Fibroblast of skin of right biceps (primary cell): ENCODE measurements at regions not wholly inside any gene's neighbourhood (a gene's known extent, or its start where the extent isn't known, plus 50 kb on each side); places are given as distances from the start of the nearest gene placed in this dataset.
A peak's percentile ranks its signal among the peaks of the same experiment; 100 is the strongest.

ENCODE experiments used
- DNase-seq: peaks from one replicate; pipeline ENCODE4 v3.0.0-alpha.2; 2013

DNA sequence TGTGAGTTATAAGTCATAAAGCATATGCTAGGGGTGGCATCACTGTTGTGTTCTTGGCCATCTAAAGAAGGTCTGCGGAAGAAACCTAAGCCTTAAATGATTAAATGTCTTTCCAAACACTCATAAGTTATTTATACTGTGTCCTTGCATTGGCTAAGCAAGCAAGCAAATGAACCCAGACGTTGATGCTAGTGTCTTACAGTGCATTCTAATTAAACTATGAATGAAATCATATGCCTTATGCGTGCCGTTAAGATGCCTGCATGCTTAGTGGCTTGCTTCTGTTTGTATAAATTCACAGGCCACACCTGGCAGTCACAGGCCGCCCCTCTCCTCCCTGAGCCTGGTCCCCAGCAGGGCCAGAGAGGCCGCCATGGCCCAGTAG lies 49.9 kb downstream of the RIN2 start:
- DNase-seq = no peak

DNA sequence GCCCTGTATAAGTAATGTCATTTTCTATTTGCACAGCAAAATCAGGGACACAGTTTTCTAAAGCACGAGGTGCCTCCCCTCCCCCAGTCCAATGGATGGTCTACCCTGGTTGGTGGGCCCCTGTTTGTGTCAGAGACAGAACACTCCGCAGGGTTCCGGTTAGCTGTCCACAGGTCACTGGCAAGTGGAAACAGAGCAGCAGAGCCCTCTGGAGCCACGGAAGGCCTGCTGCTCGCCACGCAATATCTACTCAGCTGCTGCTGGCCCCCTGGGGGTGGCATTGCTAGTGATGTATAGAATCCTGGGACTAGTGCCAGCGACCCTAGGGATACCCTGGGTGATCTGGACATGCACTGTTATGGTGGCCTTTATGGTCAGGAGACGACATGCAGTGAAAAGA lies 50.4 kb downstream of the RIN2 start:
- no peak for DNase-seq

DNA sequence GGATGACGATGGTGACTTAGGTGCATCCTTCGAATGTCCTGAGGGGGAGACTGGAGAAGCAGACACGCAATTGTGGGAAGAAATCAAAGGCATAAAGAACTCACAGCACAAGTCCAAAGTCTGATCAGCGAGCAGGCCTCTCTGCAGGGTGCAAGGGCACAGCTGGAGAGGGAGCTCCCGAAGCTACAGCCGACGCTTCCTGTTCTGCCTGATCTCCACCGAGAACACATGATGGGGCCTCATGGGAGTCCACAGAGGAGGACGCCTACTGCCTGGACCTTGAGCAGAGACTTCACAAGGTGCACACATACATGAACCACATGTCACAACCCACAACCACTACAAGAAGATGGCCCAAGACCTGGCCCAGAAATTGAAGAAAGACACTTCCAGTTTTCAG lies 51.4 kb downstream of the RIN2 start:
- no peak for DNase-seq

DNA sequence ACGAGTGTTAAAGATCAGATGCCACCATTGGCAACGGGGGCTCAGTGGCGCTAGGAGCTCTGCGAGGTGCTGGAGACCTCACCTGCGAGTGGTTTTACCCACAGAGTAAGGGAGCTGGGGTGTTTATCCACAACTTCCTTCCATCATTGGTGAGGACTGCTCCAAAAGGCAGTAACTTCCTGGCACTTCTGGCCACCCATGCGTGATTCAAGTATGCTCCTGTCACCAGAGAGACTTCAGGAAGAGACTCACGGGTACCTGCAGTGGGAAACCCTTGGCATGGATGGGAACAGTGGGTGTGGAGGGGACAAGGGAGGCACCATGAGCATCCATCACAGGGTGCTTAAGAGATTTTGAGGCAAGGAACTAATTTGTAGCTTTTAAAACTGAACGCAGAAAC lies 53.2 kb downstream of the RIN2 start:
- DNase-seq = no peak

DNA sequence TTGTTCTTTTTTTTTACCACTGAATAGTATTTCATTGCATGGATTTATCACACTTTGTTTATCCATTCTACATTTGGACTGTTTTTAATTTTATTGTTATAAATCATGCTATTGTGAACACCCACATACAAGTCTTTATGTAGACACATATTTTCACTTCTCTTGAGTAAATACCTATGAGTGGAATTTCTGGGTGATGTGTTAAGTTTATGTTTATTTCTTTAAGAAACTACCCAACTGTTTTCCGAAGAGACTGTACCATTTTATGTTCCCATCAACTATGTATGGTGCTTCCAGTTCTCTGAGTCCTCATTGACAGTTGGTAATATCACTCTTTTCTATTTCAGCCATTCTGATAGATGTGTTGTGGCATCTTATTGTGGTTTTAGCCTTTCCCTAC lies 54.0 kb downstream of the RIN2 start:
- no peak for DNase-seq

DNA sequence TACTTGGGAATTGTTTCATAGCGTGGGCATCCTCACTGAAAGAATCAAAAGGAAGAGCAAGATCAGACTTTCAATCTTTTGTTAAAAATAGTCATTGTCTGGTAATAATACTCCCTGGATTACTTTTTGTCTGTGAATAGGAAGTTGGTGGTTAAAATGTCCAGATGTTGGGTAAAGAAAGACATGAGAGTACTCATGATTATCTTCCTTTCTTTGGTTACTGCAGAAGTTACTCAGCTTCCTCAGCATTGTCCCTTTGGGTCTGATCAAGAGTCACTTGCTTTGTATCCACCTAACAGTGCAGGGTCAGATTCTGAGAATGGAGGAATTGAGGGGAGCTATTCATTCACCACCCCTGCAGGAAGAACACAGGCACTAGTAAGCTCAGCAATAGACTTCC lies 54.6 kb downstream of the RIN2 start:
- no peak for DNase-seq

DNA sequence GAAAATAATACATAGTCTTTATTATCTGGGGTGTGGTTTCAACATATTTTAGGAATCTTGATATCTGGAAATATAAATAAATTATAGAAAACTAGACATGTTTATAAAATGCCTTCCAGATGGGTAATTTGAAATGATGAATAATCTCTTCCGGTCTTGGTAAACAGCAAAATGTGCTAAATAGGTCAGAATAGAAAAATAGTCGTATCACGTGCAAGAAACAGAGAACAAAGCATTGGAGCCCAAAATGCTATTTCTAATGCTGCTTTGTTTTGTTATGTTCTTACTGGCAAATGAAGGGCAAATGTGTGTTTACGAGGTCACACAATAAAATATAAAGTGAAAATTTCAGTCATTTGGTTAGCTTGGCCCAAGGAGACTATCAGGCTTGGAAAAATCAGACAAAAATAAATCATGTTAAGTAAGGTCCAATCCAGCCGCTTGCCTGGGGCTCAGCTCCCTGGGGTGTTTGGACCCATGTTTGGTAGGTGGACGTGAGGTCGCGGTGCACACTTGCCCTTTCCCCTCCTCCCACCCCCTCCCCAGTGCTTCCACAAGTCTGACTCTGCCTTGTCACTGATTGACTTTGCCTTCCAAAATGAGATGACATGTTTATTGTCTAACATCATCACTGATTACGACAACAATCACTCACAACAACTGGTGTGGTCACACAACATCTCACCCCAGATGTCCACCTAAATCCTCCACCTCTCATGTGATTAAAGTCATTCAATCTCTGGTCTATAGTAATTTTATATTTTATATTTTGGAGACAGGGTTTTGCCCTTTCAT lies 56.0 kb downstream of the RIN2 start:
- DNase-seq = peak; percentile 49

DNA sequence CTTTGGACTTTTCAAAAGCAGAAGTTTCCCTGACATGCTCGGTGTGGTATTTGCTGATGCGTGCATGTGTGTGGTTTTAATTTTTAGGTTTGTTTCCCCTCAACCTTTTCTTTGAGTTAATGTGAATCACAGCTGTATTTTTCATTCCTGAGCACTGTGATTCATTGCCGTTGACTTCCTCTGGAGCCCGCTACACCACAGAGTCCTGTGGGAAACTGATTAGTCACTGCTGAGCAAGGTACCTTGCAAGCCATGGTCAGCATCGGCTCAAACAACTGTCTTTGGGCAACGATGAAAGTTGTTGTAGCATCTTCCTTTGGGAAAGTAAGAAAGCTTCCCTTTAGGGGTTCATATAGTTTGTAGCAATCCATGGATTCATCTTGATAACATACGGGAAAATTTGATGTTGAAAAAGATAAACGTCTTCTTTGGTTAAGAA lies 57.5 kb downstream of the RIN2 start:
- peak; percentile 98 for DNase-seq

DNA sequence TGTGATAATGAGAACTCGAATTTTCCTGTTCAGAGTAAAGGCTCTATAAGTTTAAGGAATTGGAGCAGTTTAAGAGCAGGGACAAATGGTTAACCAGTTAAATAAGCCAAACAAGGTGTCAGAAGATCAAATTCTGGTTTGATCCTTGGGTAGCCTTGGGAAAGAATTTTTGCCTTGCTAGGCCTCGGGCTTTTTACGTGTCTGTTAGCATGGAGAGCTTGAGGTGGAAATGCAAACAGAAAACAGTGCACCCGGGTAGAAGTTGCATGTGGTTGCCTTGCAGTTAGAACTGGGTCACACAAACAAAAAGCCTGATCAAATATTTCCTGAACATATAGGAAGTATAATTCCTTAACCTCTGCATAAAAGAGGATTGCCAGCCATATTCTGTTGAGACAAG lies 58.3 kb downstream of the RIN2 start:
- DNase-seq = no peak

DNA sequence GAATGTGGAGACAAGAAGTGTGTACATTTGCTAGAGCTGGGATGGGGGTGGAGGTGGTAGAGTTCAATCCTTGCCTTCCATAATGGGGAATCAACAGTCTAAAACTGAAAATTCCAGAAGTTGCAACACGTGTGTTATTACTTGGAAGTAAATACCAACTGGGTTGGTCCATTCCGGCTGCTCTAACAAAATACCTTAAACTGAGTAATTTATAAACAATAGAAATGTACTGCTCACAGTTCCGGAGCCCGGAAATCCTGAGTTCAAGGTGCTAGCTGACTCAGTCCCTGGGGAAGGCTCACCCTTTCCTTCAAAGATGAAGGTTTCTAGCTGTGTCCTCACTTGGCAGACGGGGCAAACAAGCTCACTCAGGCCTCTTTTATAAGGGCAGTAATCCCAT lies 59.0 kb downstream of the RIN2 start:
- DNase-seq = peak; percentile 80

DNA sequence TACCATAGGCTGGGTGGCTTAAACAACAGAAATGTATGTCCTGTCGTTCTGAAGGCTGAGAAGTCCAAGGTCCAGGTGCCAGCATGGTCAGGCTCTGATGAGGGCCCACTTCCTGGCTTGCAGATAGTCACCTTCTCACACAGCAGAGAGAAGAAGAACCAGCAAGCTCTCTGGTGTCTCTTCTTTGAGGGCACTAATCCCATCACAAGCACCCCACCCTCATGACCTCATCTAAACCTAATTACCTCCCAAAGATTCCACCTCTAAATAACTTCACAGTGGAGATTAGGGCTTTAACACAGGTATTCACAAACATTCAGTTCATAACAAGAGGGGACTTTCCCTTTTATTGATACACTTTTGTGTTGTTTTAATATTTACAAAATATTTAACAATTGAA lies 61.1 kb downstream of the RIN2 start:
- DNase-seq = no peak

DNA sequence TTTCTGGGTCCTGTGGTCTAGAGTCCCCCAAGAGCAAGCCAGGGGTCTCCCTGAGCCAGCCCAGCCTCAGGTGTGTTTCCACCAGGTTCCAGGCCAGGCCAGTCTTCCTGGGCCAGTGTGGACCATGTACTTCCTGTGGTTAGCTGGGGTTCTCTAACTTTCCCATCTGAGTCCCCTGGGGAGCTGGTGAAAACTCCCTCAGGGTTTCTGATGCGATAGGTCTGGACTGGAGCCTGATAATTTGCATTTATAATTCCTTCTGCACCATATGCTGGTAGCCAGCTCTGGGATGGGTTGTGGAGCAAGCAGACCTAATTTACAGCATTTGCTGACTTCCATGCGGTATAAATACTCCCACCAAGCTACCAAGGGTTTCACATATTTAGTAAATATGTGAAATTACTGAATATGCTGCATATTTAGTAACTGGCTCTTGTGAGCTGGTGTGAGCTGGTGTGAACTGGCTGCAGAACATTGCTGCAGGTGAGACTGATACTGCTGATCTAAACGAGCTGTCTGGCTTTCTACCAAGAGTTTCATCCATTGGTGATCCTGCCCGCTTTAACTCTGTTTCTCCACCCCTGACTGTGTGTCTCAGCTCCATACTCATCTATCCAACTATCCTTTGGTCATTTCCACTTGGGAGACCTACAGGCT lies 62.6 kb downstream of the RIN2 start:
- DNase-seq = no peak

DNA sequence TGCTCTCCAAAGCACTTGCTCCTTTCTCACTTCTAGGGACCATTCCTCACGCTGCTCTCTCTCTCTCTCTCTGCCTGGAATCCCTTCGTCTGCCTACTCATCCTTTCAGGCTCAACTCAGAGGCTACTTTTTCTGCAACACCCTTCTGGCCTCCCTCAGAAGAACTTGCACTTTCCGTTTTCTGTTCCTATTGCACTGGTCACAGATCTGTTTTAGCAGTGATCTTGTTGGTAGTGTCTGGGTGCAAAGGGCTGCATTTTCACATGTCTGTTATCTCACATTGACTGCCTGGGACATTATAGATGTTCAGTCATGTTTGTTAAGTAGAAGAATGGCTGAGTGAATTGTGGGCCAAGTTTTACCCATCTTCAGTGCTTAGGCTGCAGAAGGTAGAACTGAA lies 63.5 kb downstream of the RIN2 start:
- no peak for DNase-seq

DNA sequence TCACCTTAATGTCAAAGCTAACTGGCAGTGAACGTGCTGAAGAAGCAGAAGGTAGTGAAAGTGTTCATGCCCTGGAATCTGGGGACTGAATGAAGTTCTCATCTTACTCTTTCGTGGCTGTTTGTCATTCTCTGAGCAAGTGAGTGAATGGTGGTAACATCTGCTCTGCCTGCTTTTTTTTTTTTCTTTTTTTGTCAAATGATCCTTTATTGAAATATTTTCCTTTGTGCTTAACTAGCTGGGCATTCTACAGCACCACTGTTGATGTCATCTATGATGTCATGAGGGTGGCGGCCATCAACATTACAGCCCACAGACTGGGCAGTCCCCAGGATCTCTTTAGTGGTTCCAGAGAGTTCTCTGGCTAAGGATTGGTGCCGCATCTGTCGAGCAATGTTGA lies 65.2 kb downstream of the RIN2 start:
- no peak for DNase-seq

DNA sequence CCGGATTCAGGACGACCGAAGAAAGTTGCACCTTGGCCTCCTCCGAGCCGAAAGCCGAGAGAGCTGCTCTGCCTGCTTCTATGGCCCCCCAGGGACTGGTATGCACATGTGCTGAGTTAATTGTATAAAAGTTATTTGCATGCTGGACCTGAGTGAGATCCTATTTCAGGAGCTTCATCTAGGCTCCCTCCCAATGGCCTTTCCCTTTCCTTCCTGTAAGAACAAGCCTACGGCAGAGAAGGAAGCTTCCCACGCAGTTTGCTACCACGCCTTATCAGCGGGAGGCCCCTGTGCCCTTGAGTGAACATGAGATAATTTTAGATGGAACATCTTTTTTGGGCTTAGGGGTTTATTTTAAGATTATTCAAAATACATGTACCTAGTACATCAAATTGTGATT lies 65.9 kb downstream of the RIN2 start:
- DNase-seq = no peak

DNA sequence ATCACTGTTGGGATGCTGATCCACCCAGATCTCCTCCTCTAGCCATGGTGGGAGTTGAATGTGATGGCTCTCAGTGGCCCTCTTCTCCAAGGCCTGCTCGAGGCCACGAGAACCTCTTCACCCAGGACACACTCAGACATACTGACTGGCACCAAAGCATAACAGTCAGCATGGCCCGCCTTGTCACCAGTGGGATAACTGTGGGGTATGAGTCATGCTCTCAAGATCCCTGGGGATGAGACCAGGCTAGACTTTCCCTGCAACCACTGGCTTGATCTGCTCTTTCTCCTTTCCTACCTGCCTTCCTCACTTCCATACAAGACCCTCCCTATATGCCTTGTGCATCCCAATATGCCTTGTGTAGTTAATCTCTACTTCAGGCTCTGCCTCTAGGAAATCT lies 66.8 kb downstream of the RIN2 start:
- DNase-seq = no peak

DNA sequence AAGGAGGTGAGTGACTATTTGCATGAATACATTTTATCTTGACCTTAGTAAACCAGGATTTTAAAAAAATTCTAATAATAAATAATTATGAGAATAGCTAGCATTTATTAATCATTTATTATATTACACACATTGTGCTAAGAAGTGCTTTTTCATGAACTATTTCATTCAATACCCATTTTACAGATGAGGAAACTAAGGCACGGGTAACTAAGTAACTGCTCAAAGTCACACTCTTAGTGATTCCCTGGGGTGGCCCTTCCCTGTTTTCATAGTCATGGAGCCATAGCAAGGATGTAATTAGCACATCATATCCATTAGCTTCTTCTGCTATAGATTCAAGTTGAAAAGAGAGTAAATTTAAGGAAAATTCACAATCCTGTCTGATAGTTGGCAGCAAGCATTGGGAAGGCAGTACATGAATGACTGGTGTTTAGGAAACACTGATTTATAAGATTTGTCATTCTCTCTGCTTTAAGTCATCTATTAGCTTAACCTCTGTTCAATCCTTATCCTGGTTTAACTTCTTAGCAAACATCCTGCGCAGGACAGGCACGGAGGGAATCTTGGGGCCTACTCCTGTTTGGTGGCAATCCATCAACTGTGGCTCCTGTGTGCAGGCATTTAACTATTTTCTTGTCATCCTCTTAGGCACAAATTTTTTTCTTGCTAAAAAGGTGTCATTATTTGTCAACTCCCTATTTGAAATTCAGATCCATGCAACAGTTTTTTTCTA lies 68.3 kb downstream of the RIN2 start:
- no peak for DNase-seq

DNA sequence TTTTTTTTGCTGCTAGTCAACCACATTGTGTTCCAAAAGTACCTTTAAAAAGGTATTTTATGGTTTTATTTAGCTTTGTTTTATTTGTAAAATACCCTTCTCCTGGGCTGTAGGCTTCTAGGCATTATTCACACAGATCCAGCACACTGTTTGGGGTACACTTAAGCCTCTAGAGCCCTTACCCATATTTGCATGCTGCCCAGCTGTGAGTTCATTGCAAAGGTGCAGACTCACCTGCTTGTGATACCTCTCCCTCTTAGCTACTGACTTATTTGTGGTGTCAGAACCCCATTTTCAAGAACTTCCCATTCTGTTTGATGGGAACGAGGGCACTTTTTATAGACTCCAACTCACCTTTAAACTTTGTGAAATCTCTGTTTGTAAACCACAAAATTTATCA lies 69.8 kb downstream of the RIN2 start:
- DNase-seq = no peak

DNA sequence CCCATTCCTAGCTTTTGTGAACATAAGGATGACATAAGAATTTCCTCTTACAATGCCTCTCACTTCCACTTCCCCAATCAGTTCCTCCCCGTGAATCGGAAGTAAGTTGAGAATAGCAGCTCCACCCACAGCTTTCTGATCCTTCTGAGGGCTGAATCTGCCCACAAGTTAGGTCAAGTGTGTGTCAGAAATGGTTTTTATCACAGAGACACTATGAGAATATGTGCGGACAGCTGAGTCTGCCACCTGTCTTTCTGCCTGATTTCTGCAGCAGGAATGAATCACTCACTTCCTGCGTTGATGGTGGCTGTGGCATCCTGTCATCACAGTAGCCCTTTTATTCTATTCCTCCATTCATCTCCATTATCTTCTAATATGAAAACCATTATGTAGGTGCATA lies 70.2 kb downstream of the RIN2 start:
- DNase-seq = peak; percentile 49

DNA sequence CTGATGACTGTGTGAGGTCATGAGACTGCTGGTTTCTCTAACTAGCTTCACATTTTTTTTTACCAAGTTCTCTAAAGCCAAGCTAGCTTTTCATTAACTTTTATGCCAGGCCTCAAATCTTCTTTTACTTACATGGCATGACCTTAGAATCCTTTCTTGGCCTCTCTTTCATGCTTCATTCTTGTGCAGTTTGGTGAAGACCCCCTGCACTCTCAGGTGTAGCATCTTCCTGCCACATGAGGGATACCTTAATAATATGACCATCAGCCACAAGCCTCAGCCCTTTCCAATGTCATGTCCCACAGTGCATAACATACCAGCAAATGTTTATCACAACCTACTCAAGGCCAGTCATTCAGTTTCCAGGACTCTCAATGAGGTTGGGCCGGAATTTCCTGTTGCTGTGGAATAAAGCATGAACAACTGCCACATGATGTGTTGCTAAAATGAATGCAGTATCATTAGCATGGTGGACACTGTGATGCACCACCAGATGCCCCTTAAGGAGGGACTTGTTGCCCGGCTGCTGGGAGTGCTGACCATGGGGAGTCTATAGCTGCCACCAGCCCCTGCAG lies 72.2 kb downstream of the RIN2 start:
- no peak for DNase-seq

DNA sequence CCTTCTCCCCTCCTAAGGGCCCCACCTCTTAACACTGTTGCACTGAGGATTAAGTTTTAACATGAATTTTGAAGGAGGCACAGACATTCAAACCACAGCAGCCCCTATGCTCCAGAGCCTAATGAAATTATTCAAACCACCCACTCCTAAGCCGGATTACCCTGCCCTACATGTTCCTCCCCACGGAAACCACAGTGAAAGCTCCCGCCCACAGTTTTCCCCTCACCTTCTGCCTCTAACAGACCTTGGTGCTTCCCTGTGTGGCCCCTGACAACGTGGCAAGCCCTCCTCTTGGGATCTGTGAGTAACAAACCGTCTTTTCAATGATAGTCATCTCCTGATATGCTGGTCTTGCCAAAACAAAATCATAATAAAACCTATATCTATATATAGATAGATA lies 74.8 kb downstream of the RIN2 start:
- DNase-seq = no peak

DNA sequence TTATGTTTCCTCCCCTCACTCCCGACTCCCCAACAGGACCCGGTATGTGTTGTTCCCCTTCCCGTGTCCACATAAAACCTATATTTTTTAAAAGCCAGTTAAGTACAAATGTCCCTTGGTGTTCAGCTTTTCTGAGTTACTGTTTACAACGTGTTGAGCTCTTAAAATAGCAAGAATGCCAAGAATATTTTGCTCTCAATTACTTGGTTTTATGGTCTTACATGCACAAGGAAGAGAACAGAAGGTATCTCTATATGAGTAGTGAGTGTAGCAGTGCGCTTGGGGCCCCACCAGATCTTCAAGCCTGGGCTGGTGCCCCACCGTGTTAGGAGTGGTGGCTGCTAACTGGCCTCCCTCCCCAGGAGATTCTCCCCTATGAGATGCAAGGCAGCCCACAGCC lies 75.3 kb downstream of the RIN2 start:
- DNase-seq = no peak

DNA sequence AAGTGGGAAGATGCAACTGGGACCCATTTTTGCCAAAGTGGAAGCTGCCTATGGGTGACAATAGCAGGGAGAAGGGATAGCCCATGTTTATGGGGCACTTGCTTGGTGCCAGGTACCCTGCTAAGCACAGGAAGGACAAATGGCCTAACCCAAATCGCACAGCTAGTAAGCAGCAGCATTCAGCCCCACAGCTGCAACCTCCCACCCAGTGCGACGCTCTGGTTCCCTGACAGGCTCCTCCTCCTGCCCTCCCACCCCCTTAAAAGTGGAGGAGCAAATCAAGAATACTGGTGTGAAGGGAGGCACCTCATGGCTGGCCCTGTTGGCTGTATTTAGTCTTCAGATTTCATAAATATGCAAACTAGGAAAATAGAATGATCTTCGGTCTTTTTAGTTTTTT lies 76.2 kb downstream of the RIN2 start:
- DNase-seq = no peak

DNA sequence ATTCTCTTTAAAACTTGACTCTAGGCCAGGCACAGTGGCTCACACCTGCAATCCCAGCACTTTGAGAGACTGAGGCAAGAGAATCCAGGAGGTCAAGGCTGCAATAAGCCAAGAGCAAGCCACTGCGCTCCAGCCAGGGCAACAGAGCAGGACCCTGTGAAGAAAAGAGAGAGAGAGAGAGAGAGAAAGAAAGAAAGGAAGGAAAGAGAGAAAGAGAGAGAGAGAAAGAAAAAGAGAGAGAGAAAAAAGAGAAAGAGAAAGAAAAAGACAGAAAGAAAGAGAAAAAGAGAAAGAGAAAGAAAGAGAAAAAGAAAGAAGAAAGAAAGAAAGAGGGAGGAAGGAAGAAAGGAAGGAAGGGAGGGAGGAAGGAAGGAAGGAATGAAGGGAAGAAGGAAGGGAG lies 76.7 kb downstream of the RIN2 start:
- DNase-seq = no peak
